K562 (cell line): ENCODE measurements at regions not wholly inside any gene's neighbourhood (a gene's known extent, or its start where the extent isn't known, plus 50 kb on each side); places are given as distances from the start of the nearest gene placed in this dataset.

ENCODE experiments used
- ATAC-seq: fragments of 200-7000 bp; cut with Tn5 transposase; 3 replicates; pipeline ENCODE4 v1.9.1; 2020; ENCODE audit warnings: moderate library complexity
- BruUV-seq: library from RNA; stranded (reverse); fragments of 400-500 nt; replicated peaks from 2 replicates; lab custom pipeline; 2021; lab: Mats Ljungman, UMichigan
- CTCF ChIA-PET: fragments of 300-600 bp; formaldehyde crosslinking; extraction: SDS; loops from one replicate; lab custom pipeline; 2021; ENCODE audit warnings: low intra/inter-chr PET ratio; lab: Yijun Ruan, JAX
- POLR2A ChIA-PET: fragments of 300-600, 350-650 bp; sonication (Branson Sonifier 250); formaldehyde crosslinking; extraction: SDS; loops from one replicate; lab custom pipeline; 2021; ENCODE audit warnings: antibody characterized with exemption, inconsistent platforms; lab: Yijun Ruan, JAX
- DNase-seq, 4 experiments: peaks; one replicate each; pipeline versions ENCODE4 v3.0.0 to v3.0.0-alpha.2; 2011 to 2018; ENCODE audit warnings: low spot score in 3 of 4, mixed read lengths in 3 of 4; ENCODE audit errors: extremely low read depth in 1 of 4
- FAIRE-seq: peaks from 2 replicates; lab custom pipeline; 2011; peaks lifted over from hg19 to GRCh38; lab: Jason Lieb, UNC
- H2AFZ ChIP-seq: 2 replicates; pipeline ENCODE4 v1.6.0; 2011; ENCODE audit warnings: low read depth, low read length, control low read depth, inconsistent platforms
- H3K27ac ChIP-seq: fragments of 200-600 bp; 3 replicates; pipeline ENCODE4 v1.8.0; 2011; ENCODE audit warnings: low read depth, mild to moderate bottlenecking, control low read depth, inconsistent platforms, low read length, moderate library complexity, mixed read lengths; ENCODE audit errors: extremely low read depth
- H3K27me3 ChIP-seq, 2 experiments: fragments of 300-600 bp in 1 of 2; 2 replicates in 1 of 2; 3 replicates in 1 of 2; pipeline versions ENCODE4 v1.6.0 to v1.8.0; 2011; ENCODE audit warnings: inconsistent platforms in 2 of 2, low read length in 2 of 2, mild to moderate bottlenecking in 1 of 2, mixed read lengths in 1 of 2, moderate library complexity in 1 of 2; ENCODE audit not compliant: control insufficient read depth in 2 of 2, insufficient read depth in 2 of 2
- H3K36me3 ChIP-seq: fragments of 300-600 bp; 3 replicates; pipeline ENCODE4 v1.8.0; 2011; ENCODE audit warnings: mild to moderate bottlenecking, low read length, inconsistent platforms; ENCODE audit not compliant: control insufficient read depth, insufficient read depth
- H3K4me1 ChIP-seq, 2 experiments: fragments of 200-600 bp in 1 of 2; replicated peaks in 1 of 2; 2 replicates in 1 of 2; 3 replicates in 1 of 2; pipeline versions ENCODE4 v1.5.1 to v1.8.0; 2011; ENCODE audit warnings: inconsistent platforms in 2 of 2, low read length in 2 of 2, mild to moderate bottlenecking in 1 of 2, mixed read lengths in 1 of 2, moderate library complexity in 1 of 2; ENCODE audit not compliant: control insufficient read depth in 2 of 2, insufficient read depth in 2 of 2
- H3K4me2 ChIP-seq: 2 replicates; pipeline ENCODE4 v1.6.1; 2011; ENCODE audit warnings: low read length, control low read depth, inconsistent platforms, mixed read lengths; ENCODE audit not compliant: insufficient read depth
- H3K4me3 ChIP-seq: fragments of 200-600 bp; sonication (generic), shearing (Covaris generic); 2 replicates; pipeline ENCODE4 v1.5.1; 2016; ENCODE audit warnings: control low read depth, inconsistent platforms
- H3K79me2 ChIP-seq: fragments of 200-600 bp; 3 replicates; pipeline ENCODE4 v1.8.0; 2011; ENCODE audit warnings: low read length, inconsistent platforms; ENCODE audit not compliant: control insufficient read depth, insufficient read depth
- H3K9ac ChIP-seq, 2 experiments: 2 replicates each; pipeline versions ENCODE4 v1.6.0 to v1.6.1; 2011; ENCODE audit warnings: low read depth in 2 of 2, low read length in 2 of 2, control low read depth in 1 of 2, inconsistent platforms in 1 of 2, mild to moderate bottlenecking in 1 of 2, mixed read lengths in 1 of 2; ENCODE audit not compliant: insufficient read depth in 1 of 2
- H3K9me1 ChIP-seq: one replicate; pipeline ENCODE4 v1.6.0; 2011; ENCODE audit warnings: inconsistent platforms, mild to moderate bottlenecking, low read length, moderate library complexity; ENCODE audit not compliant: control insufficient read depth, insufficient read depth
- H3K9me3 ChIP-seq: replicated peaks from 2 replicates; pipeline ENCODE4 v1.5.1; 2011; ENCODE audit warnings: low read depth, low read length, inconsistent platforms; ENCODE audit not compliant: control insufficient read depth, insufficient read depth
- H4K20me1 ChIP-seq: replicated peaks from 2 replicates; pipeline ENCODE4 v1.6.1; 2011; ENCODE audit warnings: low read length, inconsistent platforms, mixed read lengths; ENCODE audit not compliant: control insufficient read depth, insufficient read depth
- AFF4 ChIP-seq: sonication (generic); formaldehyde crosslinking; IDR thresholded peaks from 2 replicates; pipeline ENCODE4 v1.8.0; 2023; ENCODE audit warnings: mild to moderate bottlenecking, missing genetic modification reagents
- BMI1 ChIP-seq: fragments of 150-350 bp; IDR thresholded peaks from 2 replicates; pipeline ENCODE4 v1.6.1; 2014; ENCODE audit warnings: low read length
- E2F4 ChIP-seq: sonication (generic); formaldehyde crosslinking; IDR thresholded peaks from 2 replicates; pipeline ENCODE4 v1.8.0; 2022; ENCODE audit warnings: mild to moderate bottlenecking, low read depth, missing genetic modification reagents
- MLLT1 ChIP-seq, 2 experiments: fragments of 450-650 bp; IDR thresholded peaks; 2 replicates each; pipeline ENCODE4 v1.6.1; 2016
- TCF3 ChIP-seq: sonication (generic); formaldehyde crosslinking; IDR thresholded peaks from 2 replicates; pipeline ENCODE4 v1.4.0; 2020; ENCODE audit warnings: mild to moderate bottlenecking, missing genetic modification reagents
- YY1 ChIP-seq, 3 experiments: IDR thresholded peaks; 2 replicates each; pipeline ENCODE4 v1.6.1; 2011; ENCODE audit warnings: low read length in 2 of 3, mild to moderate bottlenecking in 2 of 3, moderate library complexity in 2 of 3, borderline replicate concordance in 1 of 3, control low read depth in 1 of 3, low read depth in 1 of 3; ENCODE audit not compliant: insufficient read depth in 3 of 3, insufficient replicate concordance in 2 of 3, control insufficient read depth in 1 of 3, insufficient read length in 1 of 3; ENCODE audit errors: extremely low read depth in 1 of 3
- ZNF12 ChIP-seq: sonication (generic); formaldehyde crosslinking; IDR thresholded peaks from 2 replicates; pipeline ENCODE4 v1.4.0; 2020; ENCODE audit warnings: mild to moderate bottlenecking, missing genetic modification reagents
- ZNF655 ChIP-seq: fragments of 250-450 bp; sonication (Bioruptor Pico); IDR thresholded peaks from 2 replicates; pipeline ENCODE4 v1.5.0; 2021
- ZNF717 ChIP-seq: fragments of 250-450 bp; sonication (Bioruptor Pico); IDR thresholded peaks from 2 replicates; pipeline ENCODE4 v1.5.0; 2021
- ZNF740 ChIP-seq, 3 experiments: fragments of 200-800 bp in 1 of 3; sonication (Bioruptor generic) in 1 of 3; sonication (generic) in 1 of 3; formaldehyde crosslinking in 1 of 3; IDR thresholded peaks; 2 replicates each; pipeline versions ENCODE4 v1.6.1 to v1.8.0; 2016 to 2022; ENCODE audit warnings: mild to moderate bottlenecking in 2 of 3, missing compliant biosample characterization in 2 of 3, missing genetic modification characterization in 2 of 3, missing genetic modification reagents in 1 of 3
- ZNF764 ChIP-seq: fragments of 250-450 bp; sonication (Bioruptor Pico); IDR thresholded peaks from 2 replicates; pipeline ENCODE4 v1.4.0; 2020; ENCODE audit warnings: low read depth, mild to moderate bottlenecking, moderate library complexity
- WGBS: fragments of 100-300 bp; shearing (Covaris generic); methylation state at CpG from one replicate; pipeline ENCODE4 v1.1.6; 2016; ENCODE audit warnings: low coverage, mixed read lengths; ENCODE audit not compliant: insufficient coverage; ENCODE audit errors: missing lambda C conversion rate; 5-methylcytosine and 5-hydroxymethylcytosine counted together
- in situ Hi-C: fragments of 300-500 bp; cut with MboI; formaldehyde crosslinking; loops from 4 replicates; pipeline ENCODE4 v1.15.0; 2018; ENCODE audit warnings: inconsistent platforms, mixed read lengths
- intact Hi-C: fragments of 100-400 bp; cut with micrococcal nuclease; formaldehyde crosslinking; loops from 2 replicates; pipeline ENCODE4 v1.14.2; 2022

- TF ChIP-seq ZNF740 (CRISPR knock-in tag; IDR thresholded peaks at IDR 0.05) (no peak), ZNF740 (tag; IDR thresholded peaks at IDR 0.05) (no peak), MLLT1 (IDR thresholded peaks at IDR 0.05) (no peak)
These were observed 801.9 kb upstream of the CELF4 start (continued) for GRCh38 chr18:38367473-38367872.

- no peak overlapping the region for H3K9ac ChIP-seq
- no peaks in the 10 kb centered on the region for H3K79me2 ChIP-seq
- H3K4me1 ChIP-seq = no peaks in the 10 kb centered on the region
- no peaks in the 10 kb centered on the region for H3K9me1 ChIP-seq
- DNase-seq = no peak
- H3K36me3 ChIP-seq = no peaks in the 10 kb centered on the region
- H2AFZ ChIP-seq = no peak overlapping the region
- H3K27me3 ChIP-seq = no peaks in the 10 kb centered on the region
- ChIA-PET CTCF (no interaction called here), POLR2A (no interaction called here)
- in situ Hi-C loops = no loop called here
- no peak overlapping the region for H3K4me2 ChIP-seq
- no peaks in the 10 kb centered on the region for H4K20me1 ChIP-seq
- WGBS = 0% methylated on average over 2 of the region's 2 CpGs
- BruUV-seq = no TSS peak
- H3K9me3 ChIP-seq = no peaks in the 10 kb centered on the region; the same call in 1 of the 2 replicates
- no peak overlapping the region for H3K4me3 ChIP-seq
- no peak overlapping the region for H3K27ac ChIP-seq
- FAIRE-seq = no peak
- intact Hi-C loops = no loop called here
- ATAC-seq = no peak
- TF ChIP-seq ZNF655 = no peak
- no peak for TF ChIP-seq YY1 (IDR thresholded peaks at IDR 0.05; ENCODE audit: borderline replicate concordance in 1 of 3, control insufficient read depth in 1 of 3, extremely low read depth in 1 of 3, insufficient read depth in 3 of 3, insufficient read length in 1 of 3, insufficient replicate concordance in 2 of 3, low read depth in 1 of 3, low read length in 2 of 3)
- no peak for TF ChIP-seq ZNF12 (CRISPR knock-in tag)
- TF ChIP-seq AFF4 (CRISPR knock-in tag) = no peak
- TF ChIP-seq ZNF764 (CRISPR knock-in tag) = no peak
- TF ChIP-seq E2F4 = no peak
- TF ChIP-seq ZNF717 (CRISPR knock-in tag) = no peak
- TF ChIP-seq TCF3 (CRISPR knock-in tag) = no peak
- no peak for TF ChIP-seq BMI1
These were observed 796.7 kb upstream of the CELF4 start for GRCh38 chr18:38362286-38362792.
